ENCODE measurements at regions not wholly inside any gene's neighbourhood (a gene's known extent, or its start where the extent isn't known, plus 50 kb on each side); places are given as distances from the start of the nearest gene placed in this dataset.

DNA sequence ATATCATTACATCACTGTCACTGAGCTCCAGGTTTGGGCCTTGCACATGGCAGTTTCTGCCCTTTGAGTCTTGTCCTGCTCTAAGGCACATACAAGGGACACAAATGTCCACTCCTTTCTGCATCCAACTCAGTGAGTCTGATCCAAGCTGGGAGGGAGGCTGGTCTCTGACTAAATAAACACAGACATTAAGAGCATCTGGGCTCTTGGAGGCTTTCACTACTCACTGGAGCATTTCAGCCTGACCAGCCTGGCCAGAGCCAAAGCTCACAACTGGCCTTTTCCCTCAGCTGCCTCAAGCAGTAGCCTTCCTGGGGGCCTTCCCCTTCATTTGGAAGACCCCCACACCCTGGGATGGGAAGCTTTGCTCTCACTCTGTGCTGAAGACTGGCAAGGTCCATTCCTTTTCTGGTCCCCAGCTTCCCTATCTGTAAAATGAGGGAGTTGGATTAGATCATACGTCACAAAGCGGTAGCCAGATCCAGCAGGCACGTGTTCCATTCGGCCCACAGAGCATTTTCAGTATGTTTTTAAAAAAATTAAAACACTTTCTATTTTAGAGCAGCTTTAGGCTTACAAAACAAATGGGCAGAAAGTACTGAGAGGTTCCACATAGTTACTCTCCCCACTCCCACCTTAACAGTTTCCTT is 58.6 kb upstream of the XPA start (continued):
- TF ChIP-seq ZNF777 (tag by site-specific recombination; IDR thresholded peaks at IDR 0.05; ENCODE audit: borderline replicate concordance) (no peak), ZNF433 (tag by site-specific recombination; IDR thresholded peaks at IDR 0.05; ENCODE audit: low read depth) (no peak), REPIN1 (tag by site-specific recombination; IDR thresholded peaks at IDR 0.05; ENCODE audit: low read depth) (no peak), ZNF610 (tag by site-specific recombination; IDR thresholded peaks at IDR 0.05; ENCODE audit: borderline replicate concordance) (no peak), ZNF121 (tag by site-specific recombination; IDR thresholded peaks at IDR 0.05) (no peak), ZNF2 (tag by site-specific recombination; IDR thresholded peaks at IDR 0.05) (no peak)
- TF ChIP-seq, protein P1, sequence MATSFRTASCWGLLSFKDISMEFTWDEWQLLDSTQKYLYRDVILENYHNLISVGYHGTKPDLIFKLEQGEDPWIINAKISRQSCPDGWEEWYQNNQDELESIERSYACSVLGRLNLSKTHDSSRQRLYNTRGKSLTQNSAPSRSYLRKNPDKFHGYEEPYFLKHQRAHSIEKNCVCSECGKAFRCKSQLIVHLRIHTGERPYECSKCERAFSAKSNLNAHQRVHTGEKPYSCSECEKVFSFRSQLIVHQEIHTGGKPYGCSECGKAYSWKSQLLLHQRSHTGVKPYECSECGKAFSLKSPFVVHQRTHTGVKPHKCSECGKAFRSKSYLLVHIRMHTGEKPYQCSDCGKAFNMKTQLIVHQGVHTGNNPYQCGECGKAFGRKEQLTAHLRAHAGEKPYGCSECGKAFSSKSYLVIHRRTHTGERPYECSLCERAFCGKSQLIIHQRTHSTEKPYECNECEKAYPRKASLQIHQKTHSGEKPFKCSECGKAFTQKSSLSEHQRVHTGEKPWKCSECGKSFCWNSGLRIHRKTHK (tag by site-specific recombination; IDR thresholded peaks at IDR 0.05): no peak
- TF ChIP-seq, protein P2, sequence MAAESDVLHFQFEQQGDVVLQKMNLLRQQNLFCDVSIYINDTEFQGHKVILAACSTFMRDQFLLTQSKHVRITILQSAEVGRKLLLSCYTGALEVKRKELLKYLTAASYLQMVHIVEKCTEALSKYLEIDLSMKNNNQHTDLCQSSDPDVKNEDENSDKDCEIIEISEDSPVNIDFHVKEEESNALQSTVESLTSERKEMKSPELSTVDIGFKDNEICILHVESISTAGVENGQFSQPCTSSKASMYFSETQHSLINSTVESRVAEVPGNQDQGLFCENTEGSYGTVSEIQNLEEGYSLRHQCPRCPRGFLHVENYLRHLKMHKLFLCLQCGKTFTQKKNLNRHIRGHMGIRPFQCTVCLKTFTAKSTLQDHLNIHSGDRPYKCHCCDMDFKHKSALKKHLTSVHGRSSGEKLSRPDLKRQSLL (tag by site-specific recombination; IDR thresholded peaks at IDR 0.05): no peak

DNA sequence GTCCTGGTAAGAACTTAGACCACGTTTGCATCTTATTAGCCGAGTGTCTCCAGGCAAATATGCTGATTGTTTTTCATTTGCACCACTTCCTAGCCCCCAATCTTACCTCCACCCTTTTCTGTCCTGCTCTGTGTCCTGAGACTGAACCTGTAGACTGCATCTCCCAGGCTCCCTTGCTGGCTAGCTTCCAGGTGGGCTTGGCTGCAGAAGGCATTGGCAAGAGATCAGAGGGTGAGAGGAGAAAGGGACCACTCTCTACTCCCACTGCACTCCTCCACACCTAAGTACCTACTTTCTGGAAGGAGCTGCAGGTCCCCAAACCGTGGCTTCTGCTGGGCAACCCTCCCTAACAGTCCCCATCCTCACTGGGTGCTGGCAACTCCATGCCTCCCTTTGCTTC is 59.9 kb upstream of the XPA start:
- H3K4me1 ChIP-seq (ENCODE audit: control insufficient read depth, insufficient read depth, low read length): no peaks in the 10 kb centered on the region
- no peak overlapping the region for H3K27ac ChIP-seq (ENCODE audit: extremely low read depth, low read depth, low read length)
- H3K4me3 ChIP-seq (ENCODE audit: low read depth, low read length): no peak overlapping the region
- POLR2A ChIA-PET: no interaction called here
- TF ChIP-seq ZNF292 (tag by site-specific recombination; IDR thresholded peaks at IDR 0.05; ENCODE audit: borderline replicate concordance, low read depth) (no peak), ZBTB1 (tag by site-specific recombination; IDR thresholded peaks at IDR 0.05) (no peak), ZNF202 (tag by site-specific recombination; IDR thresholded peaks at IDR 0.05; ENCODE audit: borderline replicate concordance) (no peak), ZNF354C (tag by site-specific recombination; IDR thresholded peaks at IDR 0.05; ENCODE audit: borderline replicate concordance, low read depth) (no peak), ZNF677 (tag by site-specific recombination; IDR thresholded peaks at IDR 0.05) (no peak), ZNF324 (tag by site-specific recombination; IDR thresholded peaks at IDR 0.05) (no peak), ZNF660 (tag by site-specific recombination; IDR thresholded peaks at IDR 0.05) (no peak), GFI1B (tag by site-specific recombination; IDR thresholded peaks at IDR 0.05) (no peak), ZFP69B (tag by site-specific recombination; IDR thresholded peaks at IDR 0.05) (no peak)
- TF ChIP-seq, protein P3, sequence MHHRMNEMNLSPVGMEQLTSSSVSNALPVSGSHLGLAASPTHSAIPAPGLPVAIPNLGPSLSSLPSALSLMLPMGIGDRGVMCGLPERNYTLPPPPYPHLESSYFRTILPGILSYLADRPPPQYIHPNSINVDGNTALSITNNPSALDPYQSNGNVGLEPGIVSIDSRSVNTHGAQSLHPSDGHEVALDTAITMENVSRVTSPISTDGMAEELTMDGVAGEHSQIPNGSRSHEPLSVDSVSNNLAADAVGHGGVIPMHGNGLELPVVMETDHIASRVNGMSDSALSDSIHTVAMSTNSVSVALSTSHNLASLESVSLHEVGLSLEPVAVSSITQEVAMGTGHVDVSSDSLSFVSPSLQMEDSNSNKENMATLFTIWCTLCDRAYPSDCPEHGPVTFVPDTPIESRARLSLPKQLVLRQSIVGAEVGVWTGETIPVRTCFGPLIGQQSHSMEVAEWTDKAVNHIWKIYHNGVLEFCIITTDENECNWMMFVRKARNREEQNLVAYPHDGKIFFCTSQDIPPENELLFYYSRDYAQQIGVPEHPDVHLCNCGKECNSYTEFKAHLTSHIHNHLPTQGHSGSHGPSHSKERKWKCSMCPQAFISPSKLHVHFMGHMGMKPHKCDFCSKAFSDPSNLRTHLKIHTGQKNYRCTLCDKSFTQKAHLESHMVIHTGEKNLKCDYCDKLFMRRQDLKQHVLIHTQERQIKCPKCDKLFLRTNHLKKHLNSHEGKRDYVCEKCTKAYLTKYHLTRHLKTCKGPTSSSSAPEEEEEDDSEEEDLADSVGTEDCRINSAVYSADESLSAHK (tag by site-specific recombination; IDR thresholded peaks at IDR 0.05): no peak
- H3K9me3 ChIP-seq (ENCODE audit: control insufficient read depth, insufficient read depth, low read depth, low read length): no peaks in the 10 kb centered on the region
- no peaks in the 10 kb centered on the region for H3K36me3 ChIP-seq (ENCODE audit: control insufficient read depth in 2 of 2, insufficient read depth in 1 of 2, low read length in 2 of 2)
- CTCF ChIA-PET: no interaction called here

DNA sequence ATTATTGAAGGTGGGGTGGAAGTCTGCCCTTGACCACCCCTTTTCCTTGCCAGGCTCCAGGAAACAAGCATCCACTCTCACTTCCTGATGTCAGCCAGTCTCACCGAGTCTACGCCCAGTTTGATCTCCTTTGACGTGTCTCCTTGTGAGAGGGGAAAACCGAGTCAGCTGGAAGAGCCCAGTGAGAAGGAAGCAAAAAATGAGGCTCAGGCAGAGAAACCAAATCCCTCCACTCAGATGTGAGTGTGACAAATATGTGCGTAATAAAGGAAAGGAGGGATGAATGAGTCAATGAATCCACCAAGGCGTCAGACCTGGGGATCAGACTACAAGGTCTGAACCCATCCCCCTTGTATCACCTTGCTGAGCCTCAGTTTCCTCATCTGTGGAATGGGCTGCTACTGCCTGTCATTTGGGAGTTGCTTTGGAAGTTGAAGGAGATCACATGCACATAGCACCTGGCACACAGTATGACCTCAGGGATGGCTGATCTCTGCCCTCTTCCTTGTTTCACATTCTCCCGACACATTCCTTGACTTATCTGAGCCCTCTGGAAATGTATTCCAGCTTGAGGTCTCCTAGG is 61.3 kb upstream of the XPA start:
- no peak overlapping the region for H3K4me3 ChIP-seq (ENCODE audit: low read depth, low read length)
- POLR2A ChIA-PET: no interaction called here
- no peaks in the 10 kb centered on the region for H3K9me3 ChIP-seq (ENCODE audit: control insufficient read depth, insufficient read depth, low read depth, low read length)
- no peaks in the 10 kb centered on the region for H3K36me3 ChIP-seq (ENCODE audit: control insufficient read depth in 2 of 2, insufficient read depth in 1 of 2, low read length in 2 of 2)
- no peak overlapping the region for H3K27ac ChIP-seq (ENCODE audit: extremely low read depth, low read depth, low read length)
- CTCF ChIA-PET: interaction anchor here (0.7 kb wide), 1 partner anchor 72 kb away, joined by 3 read pairs; no protein-coding TSS in a partner anchor
- H3K4me1 ChIP-seq (ENCODE audit: control insufficient read depth, insufficient read depth, low read length): no peaks in the 10 kb centered on the region
- TF ChIP-seq ZFP69B (tag by site-specific recombination; IDR thresholded peaks at IDR 0.05) (no peak), ZNF416 (tag by site-specific recombination; IDR thresholded peaks at IDR 0.05) (no peak), ZNF274 (IDR thresholded peaks at IDR 0.05; ENCODE audit: low read length) (no peak), ZNF274 (tag by site-specific recombination; IDR thresholded peaks at IDR 0.05; ENCODE audit: borderline replicate concordance) (no peak), ZIC2 (tag by site-specific recombination; IDR thresholded peaks at IDR 0.05) (no peak), ZNF621 (tag by site-specific recombination; IDR thresholded peaks at IDR 0.05) (no peak), ZNF366 (tag by site-specific recombination; conservative IDR thresholded peaks at IDR 0.05) (no peak), ZNF133 (tag by site-specific recombination; IDR thresholded peaks at IDR 0.05) (no peak), ZNF792 (tag by site-specific recombination; IDR thresholded peaks at IDR 0.05) (no peak)
- TF ChIP-seq, protein P4, sequence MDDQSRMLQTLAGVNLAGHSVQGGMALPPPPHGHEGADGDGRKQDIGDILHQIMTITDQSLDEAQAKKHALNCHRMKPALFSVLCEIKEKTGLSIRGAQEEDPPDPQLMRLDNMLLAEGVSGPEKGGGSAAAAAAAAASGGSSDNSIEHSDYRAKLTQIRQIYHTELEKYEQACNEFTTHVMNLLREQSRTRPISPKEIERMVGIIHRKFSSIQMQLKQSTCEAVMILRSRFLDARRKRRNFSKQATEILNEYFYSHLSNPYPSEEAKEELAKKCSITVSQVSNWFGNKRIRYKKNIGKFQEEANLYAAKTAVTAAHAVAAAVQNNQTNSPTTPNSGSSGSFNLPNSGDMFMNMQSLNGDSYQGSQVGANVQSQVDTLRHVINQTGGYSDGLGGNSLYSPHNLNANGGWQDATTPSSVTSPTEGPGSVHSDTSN (CRISPR knock-in tag; IDR thresholded peaks at IDR 0.05): no peak
- TF ChIP-seq, protein P2 (tag by site-specific recombination; IDR thresholded peaks at IDR 0.05): no peak
